ENCODE measurements at regions not wholly inside any gene's neighbourhood (a gene's known extent, or its start where the extent isn't known, plus 50 kb on each side); places are given as distances from the start of the nearest gene placed in this dataset.
"Not testable (repeated sequence)": the region's sequence is repeated elsewhere in the genome, so short reads cannot be mapped to it uniquely, and the experiment has no call there.

DNA sequence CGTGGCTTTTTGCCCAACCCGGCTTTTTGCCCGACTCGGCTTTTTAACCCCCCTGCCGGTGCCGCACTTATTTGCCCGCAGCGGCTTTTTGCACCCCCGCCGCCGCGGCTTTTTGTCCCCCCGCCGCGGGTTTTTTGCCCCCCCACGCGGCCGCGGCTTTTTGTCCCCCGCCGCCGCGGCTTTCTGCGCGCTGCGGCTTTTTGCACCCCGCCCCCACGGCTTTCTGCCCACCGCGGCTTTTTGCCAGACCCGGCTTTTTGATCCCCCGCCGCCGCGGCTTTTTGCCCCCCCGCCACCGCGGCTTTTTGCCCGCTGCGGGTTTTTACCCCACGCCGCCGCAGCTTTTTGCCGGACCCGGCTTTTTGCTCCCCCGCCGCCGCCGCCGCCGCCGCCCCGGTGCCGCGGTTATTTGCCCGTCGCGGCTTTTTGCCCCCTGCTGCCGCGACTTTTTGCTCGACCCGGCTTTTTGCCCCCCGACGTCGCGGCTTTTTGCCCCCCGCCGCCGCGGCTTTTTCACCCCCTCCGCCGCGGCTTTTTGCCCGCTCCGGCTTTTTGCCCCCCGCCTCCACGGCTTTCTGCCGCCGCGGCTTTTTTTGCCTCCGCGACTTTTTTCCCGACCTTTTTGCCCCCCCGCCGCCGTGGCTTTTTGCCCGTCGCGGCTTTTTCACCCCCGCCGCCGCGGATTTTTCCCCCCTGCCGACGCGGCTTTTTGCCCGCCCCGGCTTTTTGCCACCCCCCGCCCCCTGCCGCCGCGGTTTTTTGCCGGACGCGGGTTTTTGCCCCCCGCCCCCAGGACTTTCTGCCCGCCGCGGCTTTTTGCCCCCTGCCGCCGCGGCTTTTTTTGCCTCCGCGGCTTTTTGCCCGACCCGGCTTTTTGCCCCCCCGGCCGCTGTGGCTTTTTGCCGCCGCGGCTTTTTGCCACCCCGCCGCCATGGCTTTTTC lies 2786.5 kb downstream of the RPIA start:
- H3K9me3 Mint-ChIP-seq = no peaks in the 10 kb centered on the region
- peaks cover 17% of the 10 kb centered on the region for H3K27me3 Mint-ChIP-seq
- peak overlapping the region; percentile 11 for H3K4me3 Mint-ChIP-seq
- H3K27ac Mint-ChIP-seq = no peak overlapping the region
- peaks cover 12% of the 10 kb centered on the region for H3K4me1 Mint-ChIP-seq
- no peaks in the 10 kb centered on the region for H3K36me3 Mint-ChIP-seq

DNA sequence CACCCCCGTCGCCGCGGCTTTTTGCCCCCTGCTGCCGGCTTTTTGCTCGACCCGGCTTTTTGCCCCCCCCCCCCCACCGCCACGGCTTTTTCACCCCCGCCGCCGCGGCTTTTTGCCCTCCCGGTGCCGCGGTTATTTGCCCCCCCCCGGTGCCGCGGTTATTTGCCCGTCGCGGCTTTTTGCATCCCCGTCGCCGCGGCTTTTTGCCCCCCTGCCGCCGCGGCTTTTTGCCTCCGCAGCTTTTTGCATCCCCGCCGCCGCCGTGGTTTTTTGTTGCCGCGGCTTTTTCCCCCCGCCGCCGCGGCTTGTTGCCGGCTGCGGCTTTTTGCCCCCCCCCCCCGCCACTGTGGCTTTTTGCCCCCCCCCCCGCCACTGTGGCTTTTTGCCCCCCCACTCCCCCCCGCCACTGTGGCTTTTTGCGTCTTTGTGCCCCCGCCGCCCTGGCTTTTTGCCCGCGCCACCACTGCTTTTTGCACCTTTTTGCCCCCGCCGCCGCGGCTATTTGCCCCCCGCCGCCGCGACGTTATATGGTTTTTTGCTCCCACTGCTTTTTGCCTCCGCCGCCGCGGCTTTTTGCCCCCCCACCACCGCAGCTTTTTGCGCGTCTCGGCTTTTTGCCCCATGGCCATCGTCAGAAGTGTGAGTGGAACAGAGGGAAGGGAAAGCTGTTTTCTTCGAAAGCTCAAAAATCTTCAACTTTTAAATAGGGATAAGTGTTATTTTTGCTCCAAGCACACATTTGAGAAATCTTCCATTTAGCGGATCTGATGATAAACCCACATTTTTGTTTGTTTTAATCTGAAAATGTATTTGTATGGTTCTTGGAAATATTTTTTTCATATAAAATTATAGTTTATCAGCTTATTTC lies 2787.6 kb downstream of the RPIA start:
- not testable (repeated sequence) for H3K9me3 Mint-ChIP-seq, H3K36me3 Mint-ChIP-seq
- Mint-ChIP-seq H3K27ac (peak overlapping the region; percentile 70), H3K27me3 (peaks cover 15% of the 10 kb centered on the region), H3K4me1 (peaks cover 12% of the 10 kb centered on the region), H3K4me3 (peak overlapping the region; percentile 80)

DNA sequence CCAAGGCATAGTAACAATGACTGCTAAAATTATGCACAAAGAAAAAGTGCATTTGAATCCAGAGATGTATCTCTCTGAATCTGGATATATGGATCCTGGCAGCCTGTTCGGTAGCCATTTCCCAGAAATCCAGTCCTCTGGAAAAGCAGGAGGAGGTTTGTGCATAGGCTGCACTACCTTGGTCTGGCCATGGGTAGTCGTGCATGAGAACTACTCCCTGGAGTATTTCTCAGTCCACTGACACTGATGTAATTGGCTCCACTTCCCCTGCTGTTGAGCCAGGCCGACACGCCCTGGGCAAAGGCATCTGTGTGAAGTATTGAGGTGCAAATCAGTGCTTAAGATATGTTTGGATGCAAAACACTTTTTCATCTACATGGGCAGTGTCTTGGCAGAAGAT lies 2793.8 kb downstream of the RPIA start:
- H3K4me3 Mint-ChIP-seq, H3K27ac Mint-ChIP-seq, H3K4me1 Mint-ChIP-seq, H3K27me3 Mint-ChIP-seq, H3K9me3 Mint-ChIP-seq, H3K36me3 Mint-ChIP-seq: not testable (repeated sequence)

DNA sequence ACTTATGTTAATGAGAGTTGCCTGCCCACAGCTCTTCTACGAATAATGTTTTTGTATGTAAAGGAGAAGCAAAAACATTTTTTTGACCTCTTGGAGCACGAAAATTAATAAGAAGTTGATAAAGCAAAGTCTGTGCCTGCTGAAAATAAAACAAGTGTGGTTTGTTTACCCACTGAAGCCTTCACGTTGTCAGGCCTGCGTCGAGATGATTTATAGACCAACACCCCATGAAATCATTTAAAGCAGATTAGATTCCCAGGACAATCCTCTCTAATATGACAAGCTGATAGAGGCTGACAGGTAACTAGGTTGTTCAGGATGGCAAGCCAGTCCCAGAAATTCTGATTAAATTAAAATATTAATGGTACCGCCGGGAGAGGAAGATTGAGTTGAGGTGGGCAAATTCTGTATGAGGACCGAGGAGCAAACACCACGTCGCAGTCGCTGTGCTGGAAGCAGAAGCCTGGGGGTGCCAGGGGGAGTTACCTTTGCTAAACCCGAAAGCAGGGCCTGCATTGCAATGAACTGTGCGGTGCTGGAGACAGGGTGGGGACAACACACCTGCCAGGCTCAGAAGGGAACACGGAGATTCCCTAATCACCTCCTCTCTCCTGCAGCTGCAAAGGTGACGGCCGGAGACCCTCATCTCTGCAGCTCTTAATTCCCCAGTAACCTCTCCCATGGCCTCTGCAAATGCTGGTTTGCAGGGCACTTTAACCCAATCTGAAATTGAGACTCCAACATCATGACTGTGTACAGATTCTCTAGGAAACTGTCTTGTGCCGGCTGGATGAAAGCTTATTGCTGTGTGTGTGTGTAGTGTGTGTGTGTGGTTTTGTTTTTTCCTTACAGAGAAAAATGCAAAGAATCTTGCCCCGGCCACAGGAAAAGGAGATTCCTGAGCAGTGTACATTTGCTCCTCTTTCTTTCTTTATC lies 2805.9 kb downstream of the RPIA start:
- H3K9me3 Mint-ChIP-seq, H3K27me3 Mint-ChIP-seq, H3K27ac Mint-ChIP-seq, H3K36me3 Mint-ChIP-seq, H3K4me1 Mint-ChIP-seq, H3K4me3 Mint-ChIP-seq: not testable (repeated sequence)

DNA sequence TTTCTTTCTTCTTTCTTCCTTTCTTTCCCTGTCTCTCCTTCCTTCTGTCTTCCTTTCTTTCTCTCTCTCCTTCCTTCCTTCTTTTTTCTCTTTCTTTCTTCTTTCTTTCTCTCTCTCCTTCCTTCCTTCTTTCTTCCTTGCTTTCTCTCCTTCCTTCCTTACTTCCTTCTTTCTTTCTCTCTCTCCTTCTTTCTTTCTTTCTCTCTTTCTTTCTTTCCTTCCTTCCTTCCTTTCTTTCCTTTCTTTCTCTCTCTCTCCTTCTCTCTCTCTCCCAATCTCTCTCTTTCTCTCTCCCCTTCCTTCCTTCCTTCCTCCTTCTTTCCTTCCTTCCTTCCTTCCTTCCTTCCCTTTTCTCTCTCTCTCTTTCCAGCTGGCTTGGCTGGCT lies 2806.6 kb downstream of the RPIA start:
- H3K4me3 Mint-ChIP-seq, H3K36me3 Mint-ChIP-seq, H3K4me1 Mint-ChIP-seq, H3K27ac Mint-ChIP-seq, H3K9me3 Mint-ChIP-seq, H3K27me3 Mint-ChIP-seq: not testable (repeated sequence)

DNA sequence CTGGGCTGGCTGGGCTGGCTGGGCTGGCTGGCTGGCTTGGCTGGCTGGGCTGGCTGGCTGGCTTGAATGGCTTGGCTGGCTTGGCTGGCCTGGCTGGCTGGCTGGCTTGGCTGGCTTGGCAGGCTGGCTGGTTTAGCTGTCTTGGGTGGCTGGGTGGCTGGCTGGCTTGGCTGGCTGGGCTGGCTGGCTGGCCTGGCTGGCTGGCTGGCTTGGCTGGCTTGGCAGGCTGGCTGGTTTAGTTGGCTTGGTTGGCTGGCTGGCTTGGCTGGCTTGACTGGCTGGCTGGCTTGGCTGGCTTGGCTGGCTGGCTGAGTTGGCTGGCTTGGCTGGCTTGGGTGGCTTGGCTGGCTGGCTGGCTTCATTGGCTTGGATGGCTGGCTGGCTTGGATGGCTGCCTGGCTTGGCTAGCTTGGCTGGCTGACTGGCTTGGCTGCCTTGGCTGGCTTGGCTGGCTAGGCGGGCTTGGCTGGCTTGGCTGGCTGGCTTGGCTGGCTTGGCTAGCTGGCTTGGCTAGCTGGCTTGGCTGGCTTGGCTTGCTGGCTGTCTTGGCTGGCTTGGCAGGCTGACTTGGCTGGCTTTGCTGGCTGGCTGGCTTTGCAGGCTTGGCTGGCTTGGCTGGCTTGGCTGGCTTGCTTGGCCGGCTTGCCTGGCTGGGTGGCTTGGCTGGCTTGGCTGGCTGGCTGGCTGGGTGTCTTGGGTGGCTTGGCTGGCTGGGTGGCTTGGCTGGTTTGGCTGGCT lies 2807.2 kb downstream of the RPIA start:
- H3K27me3 Mint-ChIP-seq, H3K27ac Mint-ChIP-seq, H3K9me3 Mint-ChIP-seq, H3K4me3 Mint-ChIP-seq, H3K4me1 Mint-ChIP-seq, H3K36me3 Mint-ChIP-seq: not testable (repeated sequence)

DNA sequence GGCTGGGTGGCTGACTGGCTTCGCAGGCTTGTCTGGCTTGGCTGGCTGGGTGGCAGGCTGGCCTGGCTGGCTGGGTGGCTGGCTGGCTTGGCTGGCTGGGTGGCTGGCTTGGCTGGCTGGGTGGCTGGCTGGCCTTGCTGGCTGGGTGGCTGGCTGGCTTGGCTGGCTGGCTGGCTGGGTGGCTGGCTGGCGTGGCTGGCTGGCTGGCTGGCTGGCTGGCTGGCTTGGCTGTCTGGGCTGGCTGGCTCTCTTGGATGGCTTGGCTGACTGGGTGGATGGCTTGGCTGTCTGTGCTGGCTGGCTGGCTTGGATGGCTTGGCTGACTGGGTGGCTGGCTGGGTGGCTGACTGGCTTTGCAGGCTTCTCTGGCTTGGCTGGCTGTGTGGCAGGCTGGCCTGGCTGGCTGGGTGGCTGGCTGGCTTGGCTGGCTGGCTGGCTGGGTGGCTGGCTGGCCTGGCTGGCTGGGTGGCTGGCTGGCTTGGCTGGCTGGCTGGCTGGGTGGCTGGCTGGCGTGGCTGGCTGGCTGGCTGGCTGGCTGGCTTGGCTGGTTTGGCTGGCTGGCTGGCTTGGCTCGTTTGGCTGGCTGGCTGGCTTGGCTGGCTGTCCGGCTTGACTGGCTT lies 2808.1 kb downstream of the RPIA start:
- not testable (repeated sequence) for H3K4me3 Mint-ChIP-seq, H3K4me1 Mint-ChIP-seq, H3K27ac Mint-ChIP-seq, H3K9me3 Mint-ChIP-seq, H3K27me3 Mint-ChIP-seq, H3K36me3 Mint-ChIP-seq

GRCh38 chr2:91500246-91500977 lies 2808.9 kb downstream of the RPIA start:
- not testable (repeated sequence) for H3K36me3 Mint-ChIP-seq, H3K27ac Mint-ChIP-seq, H3K9me3 Mint-ChIP-seq, H3K4me3 Mint-ChIP-seq, H3K27me3 Mint-ChIP-seq, H3K4me1 Mint-ChIP-seq

DNA sequence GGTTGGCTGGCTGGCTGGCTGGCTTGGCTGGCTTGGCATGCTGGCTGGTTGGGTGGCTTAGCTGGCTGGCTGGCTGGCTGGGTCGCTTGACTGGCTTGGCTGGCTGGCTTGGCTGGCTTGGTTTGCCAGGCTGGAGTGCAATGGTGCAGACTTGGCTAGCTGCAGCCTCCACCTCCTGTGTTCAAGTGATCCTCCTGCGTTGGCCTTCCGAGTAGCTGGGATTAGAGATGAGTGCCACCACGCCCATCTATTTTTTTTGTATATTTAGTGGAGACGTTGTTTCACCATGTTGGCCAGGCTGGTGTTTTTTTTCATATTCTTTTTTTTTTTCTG lies 2809.5 kb downstream of the RPIA start:
- H3K27ac Mint-ChIP-seq, H3K4me3 Mint-ChIP-seq, H3K9me3 Mint-ChIP-seq, H3K36me3 Mint-ChIP-seq, H3K27me3 Mint-ChIP-seq, H3K4me1 Mint-ChIP-seq: not testable (repeated sequence)

- not testable (repeated sequence) for H3K9me3 Mint-ChIP-seq, H3K27ac Mint-ChIP-seq, H3K36me3 Mint-ChIP-seq, H3K27me3 Mint-ChIP-seq, H3K4me1 Mint-ChIP-seq, H3K4me3 Mint-ChIP-seq
These were observed 2810.1 kb downstream of the RPIA start for GRCh38 chr2:91501481-91502080.

DNA sequence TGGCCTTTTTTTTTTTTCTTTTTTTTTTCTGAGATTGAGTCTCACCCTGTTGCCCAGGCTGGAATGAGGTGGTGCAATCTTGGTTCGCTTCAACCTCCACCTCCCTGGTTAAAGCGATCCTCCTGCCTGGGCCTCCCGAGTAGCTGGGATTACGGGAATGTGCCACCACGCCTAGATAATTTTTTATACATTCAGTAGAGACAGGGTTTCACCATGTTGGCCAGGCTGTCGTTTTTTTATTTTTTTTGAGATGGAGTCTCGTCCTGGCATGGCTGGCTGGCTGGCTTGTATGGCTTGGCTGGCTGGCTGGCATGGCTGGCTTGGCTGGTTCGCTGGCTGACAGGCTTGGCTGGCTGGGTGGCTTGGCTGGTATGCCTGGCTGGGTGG lies 2812.1 kb downstream of the RPIA start:
- H3K27me3 Mint-ChIP-seq, H3K4me3 Mint-ChIP-seq, H3K27ac Mint-ChIP-seq, H3K36me3 Mint-ChIP-seq, H3K4me1 Mint-ChIP-seq, H3K9me3 Mint-ChIP-seq: not testable (repeated sequence)

GRCh38 chr2:91503959-91504741 lies 2812.7 kb downstream of the RPIA start:
- not testable (repeated sequence) for H3K36me3 Mint-ChIP-seq, H3K4me1 Mint-ChIP-seq, H3K27me3 Mint-ChIP-seq

DNA sequence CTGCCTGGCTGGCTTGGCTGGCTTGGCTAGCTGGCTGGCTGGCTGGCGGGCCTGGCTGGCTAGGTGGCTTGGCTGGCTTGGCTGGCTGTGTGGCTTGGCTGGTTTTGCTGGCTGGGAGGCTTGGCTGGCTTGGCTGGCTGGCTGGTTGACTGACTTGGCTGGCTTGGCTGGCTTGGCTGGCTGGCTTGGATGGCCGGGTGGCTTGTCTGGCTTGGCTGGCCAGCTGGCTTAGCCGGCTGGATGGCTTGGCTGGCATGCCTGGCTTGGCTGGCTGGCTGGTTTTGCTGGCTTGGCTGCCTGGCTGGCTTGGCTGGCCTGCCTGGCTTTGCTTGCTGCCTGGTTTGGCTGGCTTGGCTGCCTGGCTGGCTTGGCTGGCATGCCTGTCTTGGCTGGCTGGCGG lies 2817.3 kb downstream of the RPIA start:
- not testable (repeated sequence) for H3K27ac Mint-ChIP-seq, H3K27me3 Mint-ChIP-seq, H3K9me3 Mint-ChIP-seq, H3K4me1 Mint-ChIP-seq, H3K4me3 Mint-ChIP-seq, H3K36me3 Mint-ChIP-seq

More at GRCh38 chr2:91503959-91504741, 2812.7 kb downstream of the RPIA start:
- not testable (repeated sequence) for H3K4me3 Mint-ChIP-seq, H3K9me3 Mint-ChIP-seq, H3K27ac Mint-ChIP-seq

Measured in activated naive CD4-positive, alpha-beta T cell treated with anti-CD3 and anti-CD28 coated beads, Interleukin-2, amount 50 U/mL, for 24 hours (primary cell).